GM23338 (cell line): ENCODE measurements at regions not wholly inside any gene's neighbourhood (a gene's known extent, or its start where the extent isn't known, plus 50 kb on each side); places are given as distances from the start of the nearest gene placed in this dataset.

Experiments used
- ATAC-seq: fragments of 200-7000 bp; cut with Tn5 transposase; 3 replicates; pipeline ENCODE4 v1.9.1; 2020
- DNase-seq: peaks from one replicate; pipeline ENCODE4 v3.0.0-alpha.2; 2015; ENCODE audit warnings: low spot score
- H2AFZ ChIP-seq: fragments of 200-600 bp; sonication (generic); 2 replicates; pipeline ENCODE4 v1.8.0; 2016; ENCODE audit warnings: antibody characterized with exemption, mild to moderate bottlenecking, moderate library complexity
- H3F3A ChIP-seq: fragments of 200-600 bp; sonication (generic); replicated peaks from 2 replicates; pipeline ENCODE4 v1.8.0; 2017; ENCODE audit warnings: antibody characterized with exemption, mixed run types, low read depth
- H3K27ac ChIP-seq: fragments of 200-600 bp; sonication (generic); 2 replicates; pipeline ENCODE4 v1.6.1; 2016; ENCODE audit warnings: low read depth
- H3K27me3 ChIP-seq: fragments of 200-600 bp; sonication (generic); 2 replicates; pipeline ENCODE4 v1.8.0; 2016; ENCODE audit warnings: mild to moderate bottlenecking, mixed run types, moderate library complexity; ENCODE audit not compliant: insufficient read depth
- H3K36me3 ChIP-seq: fragments of 200-600 bp; sonication (generic); 2 replicates; pipeline ENCODE4 v1.8.0; 2016; ENCODE audit warnings: mild to moderate bottlenecking; ENCODE audit not compliant: insufficient read depth
- H3K4me1 ChIP-seq: fragments of 200-600 bp; sonication (generic); 2 replicates; pipeline ENCODE4 v1.8.0; 2016; ENCODE audit warnings: mild to moderate bottlenecking, moderate library complexity; ENCODE audit not compliant: insufficient read depth
- H3K4me2 ChIP-seq: fragments of 200-600 bp; sonication (generic); 2 replicates; pipeline ENCODE4 v1.7.1; 2017; ENCODE audit warnings: mixed run types
- H3K4me3 ChIP-seq: fragments of 200-600 bp; sonication (generic); 2 replicates; pipeline ENCODE4 v1.6.1; 2016; ENCODE audit warnings: mixed run types
- H3K79me2 ChIP-seq: fragments of 200-600 bp; sonication (generic); replicated peaks from 2 replicates; pipeline ENCODE4 v1.8.0; 2017; ENCODE audit warnings: mild to moderate bottlenecking; ENCODE audit not compliant: insufficient read depth
- H3K9me2 ChIP-seq: fragments of 200-600 bp; sonication (generic); 2 replicates; pipeline ENCODE4 v1.8.0; 2017; ENCODE audit not compliant: insufficient read depth
- H4K20me1 ChIP-seq: fragments of 200-600 bp; sonication (generic); replicated peaks from 2 replicates; pipeline ENCODE4 v1.8.0; 2017; ENCODE audit warnings: mild to moderate bottlenecking; ENCODE audit not compliant: insufficient read depth
- H3K27ac Mint-ChIP-seq: 2 replicates; pipeline ENCODE4 v1.8.0; 2020; ENCODE audit warnings: inconsistent platforms, mild to moderate bottlenecking, moderate library complexity, mixed read lengths
- H3K27me3 Mint-ChIP-seq: 3 replicates; pipeline ENCODE4 v1.8.0; 2022; ENCODE audit warnings: low read depth, mild to moderate bottlenecking, moderate library complexity, mixed read lengths, inconsistent platforms; ENCODE audit not compliant: insufficient read depth, poor library complexity
- H3K36me3 Mint-ChIP-seq: 3 replicates; pipeline ENCODE4 v1.8.0; 2021; ENCODE audit warnings: low read depth, mild to moderate bottlenecking, inconsistent platforms, moderate library complexity, mixed read lengths
- H3K4me1 Mint-ChIP-seq: 3 replicates; pipeline ENCODE4 v1.8.0; 2020; ENCODE audit warnings: mild to moderate bottlenecking, inconsistent platforms, mixed read lengths
- H3K4me3 Mint-ChIP-seq: 3 replicates; pipeline ENCODE4 v1.8.0; 2021; ENCODE audit warnings: moderate library complexity, mild to moderate bottlenecking, inconsistent platforms, mixed read lengths
- H3K9me3 Mint-ChIP-seq: 3 replicates; pipeline ENCODE4 v1.8.0; 2020; ENCODE audit warnings: moderate library complexity, mild to moderate bottlenecking, inconsistent platforms, mixed read lengths
- CREB1 ChIP-seq: fragments of 250-450 bp; sonication (Bioruptor Pico); IDR thresholded peaks from 2 replicates; pipeline ENCODE4 v1.5.0; 2020; ENCODE audit warnings: low read depth, mild to moderate bottlenecking, moderate library complexity
- JUNB ChIP-seq: IDR thresholded peaks from one replicate; pipeline ENCODE4 v1.6.1; 2016; ENCODE audit warnings: antibody characterized with exemption; ENCODE audit not compliant: unreplicated experiment
- POLR2AphosphoS5 ChIP-seq: IDR thresholded peaks from 2 replicates; pipeline ENCODE4 v1.6.1; 2016; ENCODE audit warnings: antibody characterized with exemption, low read depth
- STAT1 ChIP-seq: IDR thresholded peaks from one replicate; pipeline ENCODE4 v1.6.1; 2016; ENCODE audit warnings: antibody characterized with exemption; ENCODE audit not compliant: unreplicated experiment
- ZNF114 ChIP-seq: fragments of 250-450 bp; sonication (Bioruptor Pico); IDR thresholded peaks from 2 replicates; pipeline ENCODE4 v1.5.0; 2020; ENCODE audit warnings: mild to moderate bottlenecking, moderate library complexity
- ZNF331 ChIP-seq: fragments of 250-450 bp; sonication (Bioruptor Pico); IDR thresholded peaks from 2 replicates; pipeline ENCODE4 v1.5.0; 2020; ENCODE audit warnings: low read depth, mild to moderate bottlenecking, moderate library complexity
- TF ChIP-seq, protein P1 (sequence below): fragments of 250-450 bp; sonication (Bioruptor Pico); IDR thresholded peaks from 2 replicates; pipeline ENCODE4 v1.5.0; 2020; ENCODE audit warnings: mild to moderate bottlenecking, moderate library complexity
- TF ChIP-seq, protein P2 (sequence below): IDR thresholded peaks from one replicate; pipeline ENCODE4 v1.6.1; 2018; ENCODE audit warnings: antibody characterized with exemption; ENCODE audit not compliant: unreplicated experiment
- TF ChIP-seq, protein P3 (sequence below): IDR thresholded peaks from 2 replicates; pipeline ENCODE4 v1.6.1; 2016; ENCODE audit warnings: antibody characterized with exemption
- TF ChIP-seq, protein P4 (sequence below), 2 experiments: fragments of 200-600 bp in 1 of 2; sonication (generic) in 1 of 2; conservative IDR thresholded peaks; 2 replicates each; pipeline versions ENCODE4 v1.5.1 to v1.6.1; 2016 to 2017; ENCODE audit warnings: antibody characterized with exemption in 2 of 2, low read depth in 2 of 2, mild to moderate bottlenecking in 2 of 2, moderate library complexity in 1 of 2

- H3K27ac ChIP-seq: no peak overlapping the region
- Mint-ChIP-seq H3K9me3 (no peaks in the 10 kb centered on the region), H3K27ac (no peak overlapping the region), H3K27me3 (no peaks in the 10 kb centered on the region), H3K4me3 (no peak overlapping the region), H3K4me1 (no peaks in the 10 kb centered on the region), H3K36me3 (0 out of 3 replicates have a peak, but pooled peaks cover 3% of the 10 kb centered on the region)
- H4K20me1 ChIP-seq: no peaks in the 10 kb centered on the region
- no peaks in the 10 kb centered on the region for H3K9me2 ChIP-seq
- no peaks in the 10 kb centered on the region for H3K4me1 ChIP-seq
- DNase-seq (no peak), ATAC-seq (no peak)
- H3K4me2 ChIP-seq: no peak overlapping the region
- H3K36me3 ChIP-seq: no peaks in the 10 kb centered on the region
- H2AFZ ChIP-seq: no peak overlapping the region
- H3K79me2 ChIP-seq: no peaks in the 10 kb centered on the region
- H3K4me3 ChIP-seq: no peak overlapping the region
- H3F3A ChIP-seq: no peaks in the 10 kb centered on the region
- no peaks in the 10 kb centered on the region for H3K27me3 ChIP-seq
- TF ChIP-seq ZNF114 (CRISPR knock-in tag): no peak
- TF ChIP-seq, protein P1, sequence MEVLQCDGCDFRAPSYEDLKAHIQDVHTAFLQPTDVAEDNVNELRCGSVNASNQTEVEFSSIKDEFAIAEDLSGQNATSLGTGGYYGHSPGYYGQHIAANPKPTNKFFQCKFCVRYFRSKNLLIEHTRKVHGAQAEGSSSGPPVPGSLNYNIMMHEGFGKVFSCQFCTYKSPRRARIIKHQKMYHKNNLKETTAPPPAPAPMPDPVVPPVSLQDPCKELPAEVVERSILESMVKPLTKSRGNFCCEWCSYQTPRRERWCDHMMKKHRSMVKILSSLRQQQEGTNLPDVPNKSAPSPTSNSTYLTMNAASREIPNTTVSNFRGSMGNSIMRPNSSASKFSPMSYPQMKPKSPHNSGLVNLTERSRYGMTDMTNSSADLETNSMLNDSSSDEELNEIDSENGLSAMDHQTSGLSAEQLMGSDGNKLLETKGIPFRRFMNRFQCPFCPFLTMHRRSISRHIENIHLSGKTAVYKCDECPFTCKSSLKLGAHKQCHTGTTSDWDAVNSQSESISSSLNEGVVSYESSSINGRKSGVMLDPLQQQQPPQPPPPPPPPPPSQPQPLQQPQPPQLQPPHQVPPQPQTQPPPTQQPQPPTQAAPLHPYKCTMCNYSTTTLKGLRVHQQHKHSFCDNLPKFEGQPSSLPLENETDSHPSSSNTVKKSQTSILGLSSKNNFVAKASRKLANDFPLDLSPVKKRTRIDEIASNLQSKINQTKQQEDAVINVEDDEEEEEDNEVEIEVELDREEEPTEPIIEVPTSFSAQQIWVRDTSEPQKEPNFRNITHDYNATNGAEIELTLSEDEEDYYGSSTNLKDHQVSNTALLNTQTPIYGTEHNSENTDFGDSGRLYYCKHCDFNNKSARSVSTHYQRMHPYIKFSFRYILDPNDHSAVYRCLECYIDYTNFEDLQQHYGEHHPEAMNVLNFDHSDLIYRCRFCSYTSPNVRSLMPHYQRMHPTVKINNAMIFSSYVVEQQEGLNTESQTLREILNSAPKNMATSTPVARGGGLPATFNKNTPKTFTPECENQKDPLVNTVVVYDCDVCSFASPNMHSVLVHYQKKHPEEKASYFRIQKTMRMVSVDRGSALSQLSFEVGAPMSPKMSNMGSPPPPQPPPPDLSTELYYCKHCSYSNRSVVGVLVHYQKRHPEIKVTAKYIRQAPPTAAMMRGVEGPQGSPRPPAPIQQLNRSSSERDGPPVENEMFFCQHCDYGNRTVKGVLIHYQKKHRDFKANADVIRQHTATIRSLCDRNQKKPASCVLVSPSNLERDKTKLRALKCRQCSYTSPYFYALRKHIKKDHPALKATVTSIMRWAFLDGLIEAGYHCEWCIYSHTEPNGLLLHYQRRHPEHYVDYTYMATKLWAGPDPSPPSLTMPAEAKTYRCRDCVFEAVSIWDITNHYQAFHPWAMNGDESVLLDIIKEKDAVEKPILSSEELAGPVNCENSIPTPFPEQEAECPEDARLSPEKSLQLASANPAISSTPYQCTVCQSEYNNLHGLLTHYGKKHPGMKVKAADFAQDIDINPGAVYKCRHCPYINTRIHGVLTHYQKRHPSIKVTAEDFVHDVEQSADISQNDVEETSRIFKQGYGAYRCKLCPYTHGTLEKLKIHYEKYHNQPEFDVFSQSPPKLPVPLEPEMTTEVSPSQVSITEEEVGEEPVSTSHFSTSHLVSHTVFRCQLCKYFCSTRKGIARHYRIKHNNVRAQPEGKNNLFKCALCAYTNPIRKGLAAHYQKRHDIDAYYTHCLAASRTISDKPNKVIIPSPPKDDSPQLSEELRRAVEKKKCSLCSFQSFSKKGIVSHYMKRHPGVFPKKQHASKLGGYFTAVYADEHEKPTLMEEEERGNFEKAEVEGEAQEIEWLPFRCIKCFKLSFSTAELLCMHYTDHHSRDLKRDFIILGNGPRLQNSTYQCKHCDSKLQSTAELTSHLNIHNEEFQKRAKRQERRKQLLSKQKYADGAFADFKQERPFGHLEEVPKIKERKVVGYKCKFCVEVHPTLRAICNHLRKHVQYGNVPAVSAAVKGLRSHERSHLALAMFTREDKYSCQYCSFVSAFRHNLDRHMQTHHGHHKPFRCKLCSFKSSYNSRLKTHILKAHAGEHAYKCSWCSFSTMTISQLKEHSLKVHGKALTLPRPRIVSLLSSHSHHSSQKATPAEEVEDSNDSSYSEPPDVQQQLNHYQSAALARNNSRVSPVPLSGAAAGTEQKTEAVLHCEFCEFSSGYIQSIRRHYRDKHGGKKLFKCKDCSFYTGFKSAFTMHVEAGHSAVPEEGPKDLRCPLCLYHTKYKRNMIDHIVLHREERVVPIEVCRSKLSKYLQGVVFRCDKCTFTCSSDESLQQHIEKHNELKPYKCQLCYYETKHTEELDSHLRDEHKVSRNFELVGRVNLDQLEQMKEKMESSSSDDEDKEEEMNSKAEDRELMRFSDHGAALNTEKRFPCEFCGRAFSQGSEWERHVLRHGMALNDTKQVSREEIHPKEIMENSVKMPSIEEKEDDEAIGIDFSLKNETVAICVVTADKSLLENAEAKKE (CRISPR knock-in tag): no peak
- TF ChIP-seq STAT1: no peak
- no peak for TF ChIP-seq JUNB
- no peak for TF ChIP-seq POLR2AphosphoS5
- TF ChIP-seq, protein P2, sequence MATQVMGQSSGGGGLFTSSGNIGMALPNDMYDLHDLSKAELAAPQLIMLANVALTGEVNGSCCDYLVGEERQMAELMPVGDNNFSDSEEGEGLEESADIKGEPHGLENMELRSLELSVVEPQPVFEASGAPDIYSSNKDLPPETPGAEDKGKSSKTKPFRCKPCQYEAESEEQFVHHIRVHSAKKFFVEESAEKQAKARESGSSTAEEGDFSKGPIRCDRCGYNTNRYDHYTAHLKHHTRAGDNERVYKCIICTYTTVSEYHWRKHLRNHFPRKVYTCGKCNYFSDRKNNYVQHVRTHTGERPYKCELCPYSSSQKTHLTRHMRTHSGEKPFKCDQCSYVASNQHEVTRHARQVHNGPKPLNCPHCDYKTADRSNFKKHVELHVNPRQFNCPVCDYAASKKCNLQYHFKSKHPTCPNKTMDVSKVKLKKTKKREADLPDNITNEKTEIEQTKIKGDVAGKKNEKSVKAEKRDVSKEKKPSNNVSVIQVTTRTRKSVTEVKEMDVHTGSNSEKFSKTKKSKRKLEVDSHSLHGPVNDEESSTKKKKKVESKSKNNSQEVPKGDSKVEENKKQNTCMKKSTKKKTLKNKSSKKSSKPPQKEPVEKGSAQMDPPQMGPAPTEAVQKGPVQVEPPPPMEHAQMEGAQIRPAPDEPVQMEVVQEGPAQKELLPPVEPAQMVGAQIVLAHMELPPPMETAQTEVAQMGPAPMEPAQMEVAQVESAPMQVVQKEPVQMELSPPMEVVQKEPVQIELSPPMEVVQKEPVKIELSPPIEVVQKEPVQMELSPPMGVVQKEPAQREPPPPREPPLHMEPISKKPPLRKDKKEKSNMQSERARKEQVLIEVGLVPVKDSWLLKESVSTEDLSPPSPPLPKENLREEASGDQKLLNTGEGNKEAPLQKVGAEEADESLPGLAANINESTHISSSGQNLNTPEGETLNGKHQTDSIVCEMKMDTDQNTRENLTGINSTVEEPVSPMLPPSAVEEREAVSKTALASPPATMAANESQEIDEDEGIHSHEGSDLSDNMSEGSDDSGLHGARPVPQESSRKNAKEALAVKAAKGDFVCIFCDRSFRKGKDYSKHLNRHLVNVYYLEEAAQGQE: no peak
- TF ChIP-seq ZNF331 (CRISPR knock-in tag): no peak
- TF ChIP-seq, protein P3, sequence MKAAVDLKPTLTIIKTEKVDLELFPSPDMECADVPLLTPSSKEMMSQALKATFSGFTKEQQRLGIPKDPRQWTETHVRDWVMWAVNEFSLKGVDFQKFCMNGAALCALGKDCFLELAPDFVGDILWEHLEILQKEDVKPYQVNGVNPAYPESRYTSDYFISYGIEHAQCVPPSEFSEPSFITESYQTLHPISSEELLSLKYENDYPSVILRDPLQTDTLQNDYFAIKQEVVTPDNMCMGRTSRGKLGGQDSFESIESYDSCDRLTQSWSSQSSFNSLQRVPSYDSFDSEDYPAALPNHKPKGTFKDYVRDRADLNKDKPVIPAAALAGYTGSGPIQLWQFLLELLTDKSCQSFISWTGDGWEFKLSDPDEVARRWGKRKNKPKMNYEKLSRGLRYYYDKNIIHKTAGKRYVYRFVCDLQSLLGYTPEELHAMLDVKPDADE: no peak
- TF ChIP-seq, protein P4, sequence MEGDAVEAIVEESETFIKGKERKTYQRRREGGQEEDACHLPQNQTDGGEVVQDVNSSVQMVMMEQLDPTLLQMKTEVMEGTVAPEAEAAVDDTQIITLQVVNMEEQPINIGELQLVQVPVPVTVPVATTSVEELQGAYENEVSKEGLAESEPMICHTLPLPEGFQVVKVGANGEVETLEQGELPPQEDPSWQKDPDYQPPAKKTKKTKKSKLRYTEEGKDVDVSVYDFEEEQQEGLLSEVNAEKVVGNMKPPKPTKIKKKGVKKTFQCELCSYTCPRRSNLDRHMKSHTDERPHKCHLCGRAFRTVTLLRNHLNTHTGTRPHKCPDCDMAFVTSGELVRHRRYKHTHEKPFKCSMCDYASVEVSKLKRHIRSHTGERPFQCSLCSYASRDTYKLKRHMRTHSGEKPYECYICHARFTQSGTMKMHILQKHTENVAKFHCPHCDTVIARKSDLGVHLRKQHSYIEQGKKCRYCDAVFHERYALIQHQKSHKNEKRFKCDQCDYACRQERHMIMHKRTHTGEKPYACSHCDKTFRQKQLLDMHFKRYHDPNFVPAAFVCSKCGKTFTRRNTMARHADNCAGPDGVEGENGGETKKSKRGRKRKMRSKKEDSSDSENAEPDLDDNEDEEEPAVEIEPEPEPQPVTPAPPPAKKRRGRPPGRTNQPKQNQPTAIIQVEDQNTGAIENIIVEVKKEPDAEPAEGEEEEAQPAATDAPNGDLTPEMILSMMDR (conservative IDR thresholded peaks at IDR 0.05; ENCODE audit: low read depth in 2 of 2): no peak
- TF ChIP-seq CREB1: no peak
These were observed 197.6 kb downstream of the HDGFL1 start for GRCh38 chr6:22766979-22767378.
